CD14-positive monocyte (primary cell): ENCODE measurements at regions not wholly inside any gene's neighbourhood (a gene's known extent, or its start where the extent isn't known, plus 50 kb on each side); places are given as distances from the start of the nearest gene placed in this dataset.

Experiments used
- DNase-seq, 3 donors: peaks; one replicate each; pipeline ENCODE4 v3.0.0-alpha.2; 2011 to 2022
- H2AFZ ChIP-seq: 2 replicates; pipeline ENCODE4 v1.6.0; 2012; ENCODE audit warnings: mild to moderate bottlenecking, low read depth, low read length, inconsistent platforms; ENCODE audit not compliant: insufficient read depth, poor library complexity, severe bottlenecking
- H3K27ac ChIP-seq, 2 donors: 1 replicate in 1 of 2; 2 replicates in 1 of 2; pipeline ENCODE4 v1.5.1; 2012 to 2013; ENCODE audit warnings: low read length in 2 of 2, control low read depth in 1 of 2, inconsistent platforms in 1 of 2, low read depth in 1 of 2, mild to moderate bottlenecking in 1 of 2
- H3K27me3 ChIP-seq, 2 donors: one replicate each; pipeline versions ENCODE4 v1.6.0 to v1.6.1; 2011 to 2013; ENCODE audit warnings: low read length in 2 of 2; ENCODE audit not compliant: control insufficient read depth in 2 of 2, insufficient read depth in 2 of 2
- H3K36me3 ChIP-seq, 2 donors: replicated peaks in 1 of 2; 1 replicate in 1 of 2; 2 replicates in 1 of 2; pipeline versions ENCODE4 v1.5.1 to v1.6.1; 2012 to 2013; ENCODE audit warnings: low read length in 2 of 2, control low read depth in 1 of 2, inconsistent platforms in 1 of 2, mild to moderate bottlenecking in 1 of 2; ENCODE audit not compliant: insufficient read depth in 2 of 2, control insufficient read depth in 1 of 2
- H3K4me1 ChIP-seq, 2 donors: 1 replicate in 1 of 2; 2 replicates in 1 of 2; pipeline versions ENCODE4 v1.5.1 to v1.6.1; 2012 to 2013; ENCODE audit warnings: low read length in 2 of 2, control low read depth in 1 of 2, inconsistent platforms in 1 of 2, mild to moderate bottlenecking in 1 of 2, moderate library complexity in 1 of 2; ENCODE audit not compliant: insufficient read depth in 2 of 2, control insufficient read depth in 1 of 2
- H3K4me2 ChIP-seq: replicated peaks from 2 replicates; pipeline ENCODE3; 2012; ENCODE audit warnings: low read length, moderate library complexity, mild to moderate bottlenecking; ENCODE audit not compliant: poor library complexity, severe bottlenecking; ENCODE audit errors: extremely low read depth
- H3K4me3 ChIP-seq, 3 experiments: fragments of 200-600 bp in 1 of 3; sonication (generic) in 1 of 3; replicated peaks in 1 of 3; 1 replicate in 2 of 3; 2 replicates in 1 of 3; pipeline ENCODE4 v1.5.1; 2011 to 2013; ENCODE audit warnings: low read length in 3 of 3, mild to moderate bottlenecking in 3 of 3, control low read depth in 2 of 3, low read depth in 2 of 3, inconsistent platforms in 1 of 3, moderate library complexity in 1 of 3
- H3K79me2 ChIP-seq: 2 replicates; pipeline ENCODE4 v1.6.0; 2012; ENCODE audit warnings: mild to moderate bottlenecking, control low read depth, inconsistent platforms, low read length, moderate library complexity; ENCODE audit not compliant: insufficient read depth
- H3K9ac ChIP-seq: 2 replicates; pipeline ENCODE4 v1.6.0; 2017; ENCODE audit warnings: low read length, mild to moderate bottlenecking; ENCODE audit not compliant: insufficient read depth, poor library complexity, severe bottlenecking
- H3K9me3 ChIP-seq, 2 donors: replicated peaks in 1 of 2; 1 replicate in 1 of 2; 2 replicates in 1 of 2; pipeline versions ENCODE4 v1.5.1 to v1.6.1; 2012 to 2013; ENCODE audit warnings: low read length in 2 of 2, control low read depth in 1 of 2; ENCODE audit not compliant: control insufficient read depth in 1 of 2, insufficient read depth in 1 of 2
- H4K20me1 ChIP-seq: 2 replicates; pipeline ENCODE4 v1.6.0; 2012; ENCODE audit warnings: mild to moderate bottlenecking, low read length, control low read depth, moderate library complexity; ENCODE audit not compliant: insufficient read depth
- H3K27ac Mint-ChIP-seq, 7 donors: one replicate each; pipeline ENCODE4 v1.8.0; 2020; ENCODE audit warnings: mild to moderate bottlenecking in 7 of 7, mixed read lengths in 7 of 7, moderate library complexity in 6 of 7, inconsistent platforms in 2 of 7
- H3K27me3 Mint-ChIP-seq, 3 donors: one replicate each; pipeline ENCODE4 v1.8.0; 2021 to 2022; ENCODE audit warnings: low read depth in 3 of 3, mild to moderate bottlenecking in 3 of 3, mixed read lengths in 3 of 3, moderate library complexity in 3 of 3, inconsistent platforms in 1 of 3
- H3K36me3 Mint-ChIP-seq, 2 donors: one replicate each; pipeline ENCODE4 v1.8.0; 2020; ENCODE audit warnings: mixed read lengths in 2 of 2, inconsistent platforms in 1 of 2, mild to moderate bottlenecking in 1 of 2
- H3K4me1 Mint-ChIP-seq: one replicate; pipeline ENCODE4 v1.8.0; 2020; ENCODE audit warnings: mild to moderate bottlenecking, mixed read lengths
- H3K4me3 Mint-ChIP-seq, 2 donors: one replicate each; pipeline ENCODE4 v1.8.0; 2020; ENCODE audit warnings: mild to moderate bottlenecking in 2 of 2, mixed read lengths in 2 of 2, moderate library complexity in 1 of 2
- H3K9me3 Mint-ChIP-seq, 7 donors: one replicate each; pipeline ENCODE4 v1.8.0; 2020 to 2022; ENCODE audit warnings: mixed read lengths in 7 of 7, mild to moderate bottlenecking in 6 of 7, moderate library complexity in 6 of 7, inconsistent platforms in 2 of 7
- CTCF ChIP-seq: fragments of 200-600 bp; IDR thresholded peaks from one replicate; pipeline ENCODE4 v1.8.0; 2022; ENCODE audit warnings: antibody characterized with exemption, mild to moderate bottlenecking
- WGBS: methylation state at CpG from one replicate; pipeline ENCODE4 v1.1.5; 2013; ENCODE audit warnings: missing lambda C conversion rate; ENCODE audit not compliant: insufficient coverage; 5-methylcytosine and 5-hydroxymethylcytosine counted together
- intact Hi-C, 2 donors: fragments of 100-400 bp; cut with micrococcal nuclease; formaldehyde crosslinking; loops; one replicate each; pipeline versions ENCODE4 v1.15.0 to v1.15.1; 2023

- no peak overlapping the region for H3K4me2 ChIP-seq
- H3K9me3 ChIP-seq = no peaks in the 10 kb centered on the region
- H3K79me2 ChIP-seq = no peaks in the 10 kb centered on the region
- H3K36me3 ChIP-seq = no peaks in the 10 kb centered on the region
- H3K4me1 Mint-ChIP-seq = no peaks in the 10 kb centered on the region
- no peak overlapping the region for H3K4me3 ChIP-seq
- no peaks in the 10 kb centered on the region for H3K4me1 ChIP-seq
- H3K27me3 Mint-ChIP-seq = peaks cover 0 to 1% (median 1%) of the 10 kb centered on the region in 3 donors
- no peak overlapping the region for H2AFZ ChIP-seq
- H4K20me1 ChIP-seq = no peaks in the 10 kb centered on the region
- intact Hi-C loops = no loop called here
- no peaks in the 10 kb centered on the region for H3K36me3 Mint-ChIP-seq
- H3K9ac ChIP-seq = no peak overlapping the region
- no peak overlapping the region for H3K27ac ChIP-seq
- no peak overlapping the region for H3K4me3 Mint-ChIP-seq
- no peak for TF ChIP-seq CTCF
- no peak overlapping the region for H3K27ac Mint-ChIP-seq
- H3K27me3 ChIP-seq = no peaks in the 10 kb centered on the region
- no peaks in the 10 kb centered on the region for H3K9me3 Mint-ChIP-seq
- no peak for DNase-seq
These were observed 115.8 kb upstream of the ZRANB2 start for GRCh38 chr1:71196685-71197084.

GRCh38 chr1:71193153-71193552 is 112.3 kb upstream of the ZRANB2 start:
- no peaks in the 10 kb centered on the region for H3K27me3 Mint-ChIP-seq
- TF ChIP-seq CTCF = no peak
- H2AFZ ChIP-seq = no peak overlapping the region
- intact Hi-C loops = no loop called here
- no peak overlapping the region for H3K27ac ChIP-seq
- DNase-seq = no peak
- H4K20me1 ChIP-seq = no peaks in the 10 kb centered on the region
- no peaks in the 10 kb centered on the region for H3K79me2 ChIP-seq
- H3K9me3 ChIP-seq = no peaks in the 10 kb centered on the region
- peaks cover 0 to 6% (median 0%) of the 10 kb centered on the region in 7 donors for H3K9me3 Mint-ChIP-seq
- WGBS = 100% methylated on average over 1 of the region's 1 CpG
- H3K4me3 ChIP-seq = no peak overlapping the region
- H3K27me3 ChIP-seq = no peaks in the 10 kb centered on the region
- no peak overlapping the region for H3K4me2 ChIP-seq
- H3K36me3 ChIP-seq = no peaks in the 10 kb centered on the region
- H3K36me3 Mint-ChIP-seq = no peaks in the 10 kb centered on the region
- no peaks in the 10 kb centered on the region for H3K4me1 Mint-ChIP-seq
- H3K27ac Mint-ChIP-seq = no peak overlapping the region
- no peaks in the 10 kb centered on the region for H3K4me1 ChIP-seq
- no peak overlapping the region for H3K9ac ChIP-seq
- H3K4me3 Mint-ChIP-seq = no peak overlapping the region
